Esophagus muscularis mucosa (tissue), 4 donors: ENCODE measurements at regions not wholly inside any gene's neighbourhood (a gene's known extent, or its start where the extent isn't known, plus 50 kb on each side); places are given as distances from the start of the nearest gene placed in this dataset.

Experiments
- DNase-seq: peaks from one replicate; pipeline ENCODE4 v3.0.0-alpha.2; 2017; ENCODE audit errors: extremely low spot score
- H3K27ac ChIP-seq, 4 donors: fragments of 200-600 bp; sonication (generic); replicated peaks in 1 of 4; 1 replicate in 3 of 4; 2 replicates in 1 of 4; pipeline ENCODE4 v1.5.1; 2016 to 2019; ENCODE audit warnings: mild to moderate bottlenecking in 1 of 4
- H3K27me3 ChIP-seq, 4 donors: fragments of 200-600 bp; sonication (generic); one replicate each; pipeline versions ENCODE4 v1.5.1 to v1.6.0; 2016 to 2019
- H3K36me3 ChIP-seq, 4 donors: fragments of 200-600 bp; sonication (generic); one replicate each; pipeline ENCODE4 v1.5.1; 2016 to 2019
- H3K4me1 ChIP-seq, 4 donors: fragments of 200-600 bp; sonication (generic); one replicate each; pipeline ENCODE4 v1.5.1; 2016 to 2019
- H3K4me3 ChIP-seq, 4 donors: fragments of 200-600 bp; sonication (generic); 1 replicate in 2 of 4; 2 replicates in 2 of 4; pipeline ENCODE4 v1.5.1; 2016 to 2019; ENCODE audit warnings: mild to moderate bottlenecking in 4 of 4, moderate library complexity in 1 of 4
- H3K9me3 ChIP-seq, 4 donors: fragments of 200-600 bp; sonication (generic); 1 replicate in 3 of 4; 2 replicates in 1 of 4; pipeline ENCODE4 v1.5.1; 2016 to 2019
- EP300 ChIP-seq: sonication (generic); formaldehyde crosslinking; IDR thresholded peaks from one replicate; pipeline ENCODE4 v1.6.1; 2017; ENCODE audit warnings: antibody characterized with exemption
- POLR2A ChIP-seq: fragments of 450-650 bp; IDR thresholded peaks from one replicate; pipeline ENCODE4 v1.6.1; 2017; ENCODE audit warnings: antibody characterized with exemption, moderate library complexity, mild to moderate bottlenecking, low read depth
- POLR2AphosphoS5 ChIP-seq, 2 donors: sonication (generic); formaldehyde crosslinking; IDR thresholded peaks; one replicate each; pipeline ENCODE4 v1.6.1; 2017; ENCODE audit warnings: antibody characterized with exemption in 2 of 2
- WGBS: methylation state at CpG from one replicate; pipeline ENCODE4 v1.1.5; 2018; 5-methylcytosine and 5-hydroxymethylcytosine counted together
- intact Hi-C: fragments of 100-400 bp; cut with DNase I; formaldehyde crosslinking; loops from one replicate; pipeline ENCODE4 v1.15.1; 2023

DNA sequence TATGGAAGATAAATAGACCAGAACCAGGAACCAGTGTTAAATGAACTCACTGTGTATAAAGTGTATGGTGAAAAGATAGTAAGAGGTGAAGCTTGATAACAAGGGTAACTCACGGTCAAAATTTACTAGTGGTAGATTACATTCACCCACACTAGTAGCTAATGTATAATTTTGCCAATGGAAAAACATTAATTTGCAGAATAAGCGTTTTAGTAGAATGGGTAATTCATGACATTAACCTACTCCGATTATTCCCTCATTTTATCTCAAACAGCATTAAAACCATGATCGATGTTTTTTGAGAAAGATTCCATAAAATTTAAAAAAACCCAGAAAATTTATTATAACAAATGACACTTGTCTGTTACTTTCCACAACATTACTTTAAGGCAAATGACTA lies 57.7 kb upstream of the PPP1R3A start:
- Histone ChIP-seq H3K4me1 (no peaks in the 10 kb centered on the region), H3K4me3 (no peak overlapping the region), H3K27ac (no peak overlapping the region), H3K9me3 (no peaks in the 10 kb centered on the region), H3K36me3 (no peaks in the 10 kb centered on the region), H3K27me3 (no peaks in the 10 kb centered on the region)
- TF ChIP-seq POLR2AphosphoS5 (IDR thresholded peaks at IDR 0.05) (no peak), EP300 (no peak)
- 86% methylated on average over 4 of the region's 4 CpGs for WGBS
- intact Hi-C loops = no loop called here
- no peak for DNase-seq

DNA sequence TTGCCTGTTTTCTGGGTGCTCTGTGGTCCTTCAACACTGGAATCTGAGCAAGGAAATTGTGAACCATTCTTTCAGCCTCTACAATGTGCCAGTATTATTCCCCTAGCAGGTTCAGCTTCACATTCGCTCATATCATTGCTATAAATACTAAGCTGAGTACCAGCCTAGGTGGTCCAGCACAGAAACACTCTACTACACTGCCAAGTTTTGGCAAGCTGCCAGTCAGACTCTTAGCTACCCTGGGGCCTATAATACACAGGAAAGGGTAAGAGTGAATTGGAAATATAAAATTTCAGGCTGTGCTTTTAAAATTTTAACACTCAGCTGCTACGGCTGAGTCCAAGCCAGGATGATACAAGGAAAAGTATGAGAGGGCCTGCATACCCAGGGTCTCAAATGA lies 49.9 kb upstream of the PPP1R3A start:
- H3K27me3 ChIP-seq = no peaks in the 10 kb centered on the region
- no peaks in the 10 kb centered on the region for H3K4me1 ChIP-seq
- no peaks in the 10 kb centered on the region for H3K9me3 ChIP-seq
- no peak overlapping the region for H3K27ac ChIP-seq
- no peaks in the 10 kb centered on the region for H3K36me3 ChIP-seq
- no peak overlapping the region for H3K4me3 ChIP-seq
- DNase-seq = no peak
- TF ChIP-seq POLR2A (no peak), POLR2AphosphoS5 (IDR thresholded peaks at IDR 0.05) (no peak)
- intact Hi-C loops = no loop called here
- 35% methylated on average over 2 of the region's 2 CpGs for WGBS
